NCI-H146 (cell line): ENCODE measurements at regions not wholly inside any gene's neighbourhood (a gene's known extent, or its start where the extent isn't known, plus 50 kb on each side); places are given as distances from the start of the nearest gene placed in this dataset.

Experiments
- DNase-seq: peaks from one replicate; lab custom pipeline; 2025; lab: John Stamatoyannopoulos, UW

DNA sequence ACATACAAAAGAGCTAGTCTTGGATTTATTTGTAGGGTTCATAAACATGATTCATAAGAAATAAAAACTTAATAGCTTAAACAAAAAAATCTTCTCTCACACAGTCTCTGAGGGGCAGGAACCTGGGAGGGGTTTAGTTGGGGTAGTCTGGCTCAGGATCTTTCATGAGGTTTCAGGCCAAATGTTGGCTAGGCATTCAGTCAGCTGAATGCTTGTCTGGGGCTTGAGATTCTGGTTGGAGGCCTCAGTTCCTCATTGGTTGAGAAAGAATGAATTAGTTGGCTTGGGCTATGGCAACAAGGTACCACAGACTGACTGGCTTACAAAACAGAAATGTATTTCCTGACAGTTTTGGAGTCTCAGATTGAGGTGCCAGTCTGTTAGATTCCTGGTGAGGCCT lies 74.3 kb downstream of the ANKRD7 start:
- no peak for DNase-seq

GRCh38 chr7:118300177-118300576 lies 75.7 kb downstream of the ANKRD7 start:
- no peak for DNase-seq

DNA sequence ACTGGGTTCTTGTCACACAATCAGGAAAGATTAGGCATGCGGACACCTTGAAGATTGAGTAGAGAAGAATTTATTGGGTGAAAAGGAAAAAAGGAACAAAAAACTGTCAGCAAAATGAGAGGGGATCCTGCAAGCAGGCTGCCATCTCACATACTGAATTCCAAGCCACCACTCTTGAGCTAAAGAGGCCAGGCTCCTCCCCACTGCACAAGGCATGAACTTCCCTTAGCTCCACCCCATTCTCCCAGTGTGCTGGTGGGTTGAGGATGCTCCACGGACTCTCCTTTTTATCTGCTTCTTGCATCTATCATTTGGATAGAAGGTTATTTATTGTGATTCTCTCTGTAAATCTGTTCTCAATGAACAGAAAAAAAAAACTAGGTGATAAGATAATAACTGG lies 79.6 kb downstream of the ANKRD7 start:
- no peak for DNase-seq

- DNase-seq: no peak
Measured at GRCh38 chr7:118305671-118306070, 81.2 kb downstream of the ANKRD7 start.

DNA sequence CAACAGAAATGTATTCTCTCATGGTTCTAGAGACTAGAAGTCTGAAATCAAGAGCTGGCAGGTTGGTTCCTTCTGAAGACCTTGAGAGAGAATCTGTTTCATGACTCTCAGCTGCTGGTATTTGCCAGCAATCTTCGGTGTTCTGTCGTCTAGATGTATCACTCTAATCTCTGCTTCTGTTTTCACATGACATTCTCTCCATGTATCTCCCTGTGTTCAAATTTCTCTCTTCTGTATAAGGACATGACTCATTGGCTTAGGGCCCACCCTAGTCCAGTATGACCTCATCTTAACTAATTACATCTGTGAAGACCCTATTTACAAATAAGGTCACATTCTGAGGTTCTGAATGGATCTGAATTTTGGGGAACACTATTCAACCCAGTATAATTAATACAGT lies 82.3 kb downstream of the ANKRD7 start:
- no peak for DNase-seq

- no peak for DNase-seq
Measured at GRCh38 chr7:118311121-118311836, 86.8 kb downstream of the ANKRD7 start.

GRCh38 chr7:118312051-118312450 lies 87.5 kb downstream of the ANKRD7 start:
- no peak for DNase-seq

DNA sequence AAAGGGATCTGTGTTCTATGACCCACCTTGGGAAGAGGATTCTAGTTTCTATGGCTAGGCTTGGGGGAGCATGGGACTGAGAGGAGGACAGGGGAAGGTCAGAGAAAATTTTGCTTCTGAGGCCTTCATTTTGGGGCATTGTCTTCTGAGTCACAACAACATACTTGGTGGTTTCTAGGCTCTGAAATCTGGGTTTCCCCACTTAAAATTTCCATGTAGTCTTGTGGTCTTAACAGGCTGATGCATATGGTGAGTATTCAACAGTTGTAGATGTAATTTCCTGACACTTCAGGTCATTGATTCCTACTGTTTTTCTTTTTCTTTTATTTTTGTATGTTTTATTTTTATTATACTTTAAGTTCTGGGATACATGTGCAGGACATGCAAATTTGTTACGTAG lies 88.5 kb downstream of the ANKRD7 start:
- DNase-seq: no peak

GRCh38 chr7:118324790-118325449 lies 100.4 kb downstream of the ANKRD7 start:
- DNase-seq: no peak

GRCh38 chr7:118325450-118325808 lies 100.9 kb downstream of the ANKRD7 start:
- DNase-seq: no peak

DNA sequence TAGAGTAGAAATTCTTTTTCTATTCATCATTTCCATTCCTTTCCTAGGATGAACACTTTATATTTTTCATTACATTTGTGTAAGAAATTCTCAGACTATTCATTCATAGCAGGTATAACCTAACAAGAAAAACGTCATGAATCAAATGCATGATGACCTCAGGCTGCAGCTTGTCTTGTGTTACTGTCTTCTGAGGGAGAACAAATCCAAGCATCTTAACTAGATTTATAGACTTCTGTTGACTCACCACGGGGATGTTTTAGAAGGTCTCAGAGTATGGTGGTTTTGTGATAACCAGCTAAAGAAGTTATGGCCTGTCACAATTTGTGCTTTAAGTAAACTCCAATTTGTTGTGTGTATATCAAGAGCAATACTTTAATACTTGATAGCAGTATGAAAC lies 102.7 kb downstream of the ANKRD7 start:
- DNase-seq: no peak

- DNase-seq: no peak
Measured at GRCh38 chr7:118328505-118329211, 104.2 kb downstream of the ANKRD7 start.

DNA sequence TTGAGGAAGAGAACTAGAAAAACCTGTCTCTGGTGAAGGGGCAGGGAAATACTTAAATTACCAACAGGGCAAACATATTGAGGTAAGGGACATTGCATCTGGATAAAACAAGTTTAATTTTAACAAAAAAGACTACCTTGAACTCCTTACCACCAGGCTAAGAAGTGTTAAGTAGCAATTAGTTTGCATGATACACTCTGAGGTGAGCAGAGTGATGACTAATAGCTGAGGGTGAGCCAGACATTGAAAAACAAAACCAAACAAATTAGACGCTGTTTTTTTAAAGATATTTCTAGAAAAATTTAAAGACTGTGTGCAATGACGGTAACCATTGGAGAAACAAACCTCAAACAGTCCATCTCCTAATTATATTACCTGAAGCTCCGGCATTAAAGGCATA lies 105.9 kb downstream of the ANKRD7 start:
- no peak for DNase-seq

- no peak for DNase-seq
Measured at GRCh38 chr7:118346748-118347147, 122.2 kb downstream of the ANKRD7 start.

DNA sequence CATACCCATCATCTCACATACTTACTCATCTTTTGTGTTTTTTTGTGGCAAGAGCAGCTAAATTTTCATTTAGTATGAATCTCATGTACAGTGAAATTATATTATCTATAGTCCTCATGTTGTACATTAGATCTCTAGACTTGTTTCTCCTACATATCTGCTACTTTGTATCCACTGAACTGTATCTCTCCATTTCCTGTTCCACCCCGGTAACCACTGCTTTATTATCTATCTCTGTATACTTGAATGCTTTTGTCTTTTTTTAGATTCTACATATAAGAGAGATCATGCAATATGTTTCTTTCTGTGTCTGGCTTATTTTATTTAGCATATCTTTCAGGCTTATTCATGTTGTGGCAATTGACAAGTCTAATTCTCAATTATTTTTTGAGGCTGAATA lies 125.1 kb downstream of the ANKRD7 start:
- no peak for DNase-seq

GRCh38 chr7:118350260-118350659 lies 125.8 kb downstream of the ANKRD7 start:
- DNase-seq: no peak

DNA sequence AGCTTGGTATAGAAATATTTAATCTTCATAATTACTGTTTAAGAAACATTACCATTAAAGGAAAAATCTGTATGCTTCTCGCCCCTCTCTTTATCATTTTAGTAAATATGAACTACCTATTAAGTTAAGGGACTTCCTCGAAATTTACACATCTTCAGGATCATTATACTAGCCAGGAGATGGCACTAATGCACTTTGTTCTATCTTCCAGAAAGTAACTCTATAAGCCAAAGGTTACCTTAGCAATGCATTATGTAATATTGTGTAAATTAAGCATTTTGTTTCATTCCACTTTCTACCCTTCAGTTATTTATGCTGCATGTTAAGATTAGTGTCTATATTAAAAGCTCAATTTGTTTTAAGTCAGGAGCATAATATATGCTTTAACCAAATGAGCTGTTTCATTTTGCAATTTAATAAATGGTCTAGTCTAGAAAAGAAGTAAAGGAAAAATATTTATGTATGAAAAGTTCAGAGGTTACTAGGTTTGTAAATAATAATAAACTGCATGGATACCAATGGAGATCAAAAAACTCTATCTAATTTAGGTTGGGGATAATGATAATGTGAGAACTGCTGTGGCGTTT lies 128.5 kb downstream of the ANKRD7 start:
- DNase-seq: peak; percentile 23

DNA sequence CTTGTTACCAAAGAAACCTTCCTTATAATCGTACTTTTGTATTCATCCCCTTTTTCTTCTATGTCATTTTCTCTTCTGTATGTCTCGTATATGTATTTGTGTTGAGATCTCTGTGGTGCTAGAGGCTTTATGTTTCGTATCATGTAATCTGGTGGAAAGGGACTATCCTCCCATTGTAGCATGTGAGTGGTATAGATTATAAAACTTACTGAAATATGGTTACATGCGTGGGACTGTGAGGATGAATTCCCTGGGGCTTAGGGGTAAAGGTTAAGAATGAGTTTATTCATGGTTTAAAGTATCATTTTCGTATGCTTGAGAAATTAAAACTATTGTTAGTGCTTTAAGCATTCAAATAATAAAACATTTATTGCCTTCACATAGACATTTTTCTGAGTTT lies 141.9 kb downstream of the ANKRD7 start:
- DNase-seq: no peak

GRCh38 chr7:118368958-118369357 lies 144.5 kb downstream of the ANKRD7 start:
- no peak for DNase-seq

DNA sequence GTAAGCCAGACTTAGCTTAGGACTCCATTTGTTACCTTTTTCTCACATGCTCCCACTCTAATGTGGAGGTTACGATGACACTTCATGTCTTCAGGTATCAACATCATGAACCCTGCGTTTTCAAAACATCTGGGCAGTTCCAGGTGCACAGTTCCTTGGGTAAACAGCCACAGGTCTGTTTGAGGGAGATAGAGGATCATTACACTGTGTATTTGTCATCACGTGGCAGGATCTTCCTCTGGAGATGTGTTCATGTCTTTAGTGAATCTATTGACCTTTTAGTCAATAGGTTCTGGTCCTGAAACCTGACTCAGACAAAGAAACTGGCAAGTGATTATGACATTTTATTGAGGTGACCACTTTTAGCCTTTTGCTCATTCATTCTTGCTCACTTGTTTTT lies 145.5 kb downstream of the ANKRD7 start:
- no peak for DNase-seq

- DNase-seq: no peak
Measured at GRCh38 chr7:118372530-118372929, 148.0 kb downstream of the ANKRD7 start.

GRCh38 chr7:118389629-118390028 lies 165.1 kb downstream of the ANKRD7 start:
- DNase-seq: no peak

GRCh38 chr7:118404211-118404610 lies 179.7 kb downstream of the ANKRD7 start:
- DNase-seq: no peak
